Hematopoietic multipotent progenitor cell treated with erythropoietin and hydrocortisone succinate and interleukin-3 and kit ligand, for 17 days (in vitro differentiated cells): ENCODE measurements at regions not wholly inside any gene's neighbourhood (a gene's known extent, or its start where the extent isn't known, plus 50 kb on each side); places are given as distances from the start of the nearest gene placed in this dataset.
"Not testable (repeated sequence)": the region's sequence is repeated elsewhere in the genome, so short reads cannot be mapped to it uniquely, and the experiment has no call there.

Source experiments
- DNase-seq: peaks from one replicate; pipeline ENCODE4 v3.0.0-alpha.2; 2015; ENCODE audit warnings: low spot score

- DNase-seq = no peak
Measured at GRCh38 chr9:31112491-31112890, 1272.0 kb upstream of the ACO1 start.

GRCh38 chr9:31114346-31114745 lies 1270.1 kb upstream of the ACO1 start:
- DNase-seq = no peak

- no peak for DNase-seq
Measured at GRCh38 chr9:31119890-31120454, 1264.5 kb upstream of the ACO1 start.

GRCh38 chr9:31124389-31124788 lies 1260.1 kb upstream of the ACO1 start:
- no peak for DNase-seq

GRCh38 chr9:31135567-31135966 lies 1248.9 kb upstream of the ACO1 start:
- DNase-seq = no peak

- no peak for DNase-seq
Measured at GRCh38 chr9:31136524-31136923, 1247.9 kb upstream of the ACO1 start.

GRCh38 chr9:31137176-31138160 lies 1247.0 kb upstream of the ACO1 start:
- no peak for DNase-seq

GRCh38 chr9:31140316-31140715 lies 1244.1 kb upstream of the ACO1 start:
- no peak for DNase-seq

- no peak for DNase-seq
Measured at GRCh38 chr9:31142456-31142855, 1242.0 kb upstream of the ACO1 start.

- DNase-seq = no peak
Measured at GRCh38 chr9:31144614-31145013, 1239.8 kb upstream of the ACO1 start.

- DNase-seq = no peak
Measured at GRCh38 chr9:31146485-31147166, 1237.8 kb upstream of the ACO1 start.

GRCh38 chr9:31153250-31153840 lies 1231.1 kb upstream of the ACO1 start:
- DNase-seq = no peak

GRCh38 chr9:31166516-31166915 lies 1217.9 kb upstream of the ACO1 start:
- DNase-seq = no peak

- no peak for DNase-seq
Measured at GRCh38 chr9:31168161-31168560, 1216.3 kb upstream of the ACO1 start.

- no peak for DNase-seq
Measured at GRCh38 chr9:31174681-31175080, 1209.8 kb upstream of the ACO1 start.

- DNase-seq = no peak
Measured at GRCh38 chr9:31183866-31184265, 1200.6 kb upstream of the ACO1 start.

GRCh38 chr9:31185831-31186230 lies 1198.6 kb upstream of the ACO1 start:
- no peak for DNase-seq

- no peak for DNase-seq
Measured at GRCh38 chr9:31188496-31188895, 1195.9 kb upstream of the ACO1 start.

GRCh38 chr9:31210978-31211570 lies 1173.4 kb upstream of the ACO1 start:
- DNase-seq = no peak

- DNase-seq = not testable (repeated sequence)
Measured at GRCh38 chr9:31229976-31230375, 1154.5 kb upstream of the ACO1 start.

- DNase-seq = no peak
Measured at GRCh38 chr9:31232485-31232884, 1152.0 kb upstream of the ACO1 start.

GRCh38 chr9:31236344-31236743 lies 1148.1 kb upstream of the ACO1 start:
- DNase-seq = no peak
